HG02938 (cell line): ENCODE measurements at regions not wholly inside any gene's neighbourhood (a gene's known extent, or its start where the extent isn't known, plus 50 kb on each side); places are given as distances from the start of the nearest gene placed in this dataset.

Experiments used
- ATAC-seq: cut with Tn5 transposase; IDR thresholded peaks from one replicate; pipeline ENCODE4 v1.9.1; 2021; ENCODE audit warnings: mild to moderate bottlenecking, moderate library complexity; ENCODE audit not compliant: unreplicated experiment

DNA sequence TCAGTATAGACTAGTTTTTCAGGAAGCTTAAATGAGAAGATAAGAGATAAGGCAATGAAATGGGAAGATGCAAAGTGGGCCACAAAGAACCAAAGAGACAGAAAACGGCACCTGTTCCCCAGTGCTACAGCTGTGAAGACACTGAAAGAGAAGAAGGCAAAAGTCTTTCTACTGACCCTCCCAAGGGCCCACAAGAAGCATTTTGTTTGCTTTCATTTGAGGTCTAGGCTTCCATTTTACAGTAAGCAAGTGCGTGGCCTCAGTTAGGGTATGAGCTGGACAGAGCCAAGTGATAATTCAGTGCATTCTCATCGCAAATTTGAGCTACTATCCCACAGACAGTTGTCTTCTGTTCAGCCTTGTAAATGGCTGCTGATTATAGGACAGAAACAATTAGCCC is 53.4 kb upstream of the STK17B start:
- ATAC-seq: no peak

- no peak for ATAC-seq
Measured at GRCh38 chr2:196225213-196225612, 53.8 kb upstream of the STK17B start.

- no peak for ATAC-seq
Measured at GRCh38 chr2:196226058-196226706, 54.8 kb upstream of the STK17B start.

GRCh38 chr2:196226707-196227065 is 55.3 kb upstream of the STK17B start:
- no peak for ATAC-seq

DNA sequence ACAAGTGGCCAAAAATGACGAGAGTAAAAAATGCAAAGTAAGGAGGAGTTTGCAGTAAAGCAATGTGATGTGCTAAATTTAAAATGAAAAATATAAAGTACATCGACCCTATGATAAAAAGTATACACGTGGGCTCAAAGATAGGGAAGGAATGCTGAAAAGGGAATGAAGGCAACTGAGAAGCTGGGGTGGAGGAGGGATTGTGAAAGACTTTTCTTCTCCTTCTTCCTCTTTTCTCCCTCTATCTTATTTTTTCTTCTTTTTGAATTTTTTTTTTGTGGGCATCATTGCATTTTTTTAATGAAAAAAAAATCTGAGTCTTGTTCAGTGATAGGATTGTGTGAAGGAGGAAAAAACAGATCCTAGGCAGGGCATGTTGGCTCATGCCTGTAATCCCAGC is 57.6 kb upstream of the STK17B start:
- no peak for ATAC-seq

GRCh38 chr2:196230061-196230854 is 58.9 kb upstream of the STK17B start:
- ATAC-seq: no peak

DNA sequence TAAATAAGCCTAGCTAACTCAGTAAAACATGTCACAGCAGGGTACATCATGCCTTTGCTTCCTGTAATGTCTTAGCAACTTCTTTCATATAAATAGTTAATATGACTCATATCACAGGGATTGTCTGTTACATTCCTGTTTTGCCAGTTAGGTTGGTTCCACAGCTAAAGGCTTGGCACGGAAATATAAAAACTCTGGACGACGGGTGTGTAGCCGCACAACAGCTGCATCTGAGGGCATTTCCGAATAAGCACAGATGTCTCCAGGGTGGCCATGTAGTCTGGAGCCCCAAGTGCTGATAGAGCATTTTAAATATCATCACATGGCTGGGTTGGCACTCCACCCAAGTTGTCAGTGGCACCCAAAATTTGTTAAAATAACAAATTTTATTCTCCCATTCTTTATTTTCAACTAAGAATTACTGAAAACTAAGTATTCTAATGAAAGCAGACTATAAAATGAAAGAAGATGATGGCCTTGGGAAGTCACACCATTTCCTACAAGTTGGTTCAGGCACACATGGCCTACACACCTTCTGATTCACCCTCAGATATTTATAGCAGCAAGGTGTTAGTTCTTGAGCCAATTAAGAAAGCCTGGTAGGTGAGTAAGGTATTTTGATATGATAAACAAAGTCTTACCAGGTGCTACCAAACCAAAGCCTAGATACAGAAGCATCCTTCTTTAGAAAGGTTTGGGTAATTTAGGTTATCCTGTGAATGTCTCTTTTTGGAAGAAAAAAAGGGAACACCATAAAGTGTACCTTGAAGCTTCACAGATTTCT is 61.8 kb upstream of the STK17B start:
- peak; percentile 20 for ATAC-seq

DNA sequence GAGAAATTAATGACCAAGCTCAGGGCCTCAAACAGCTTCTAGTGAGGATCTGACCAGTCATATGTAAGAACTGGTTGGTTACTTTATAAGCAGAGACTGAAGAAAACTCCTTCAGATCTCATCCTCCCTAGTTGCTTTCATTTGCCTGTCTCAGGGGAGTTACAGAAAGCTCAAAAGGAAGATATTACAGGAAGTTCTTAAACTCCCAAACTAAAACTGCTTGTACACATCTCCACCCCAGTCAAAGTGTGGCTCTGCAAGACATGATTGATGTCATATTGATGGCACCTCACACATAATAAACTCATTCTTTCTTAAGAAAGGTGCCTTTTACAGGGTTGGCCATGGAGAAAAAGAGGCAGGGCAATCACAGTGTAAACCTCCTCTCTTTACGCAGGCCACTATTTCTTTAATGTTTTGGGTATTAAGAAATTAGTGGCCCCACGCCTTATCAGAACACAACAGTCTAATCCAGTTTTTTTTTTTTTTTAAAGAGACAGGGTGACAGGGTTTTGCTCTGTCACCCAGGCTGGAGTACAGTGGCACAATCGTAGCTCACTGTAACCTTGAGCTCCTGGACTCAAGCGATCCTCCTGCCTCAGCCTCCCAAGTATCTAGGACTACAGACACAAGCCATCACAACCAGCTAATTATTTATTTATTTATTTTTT is 62.6 kb upstream of the STK17B start:
- ATAC-seq: peak; percentile 86

DNA sequence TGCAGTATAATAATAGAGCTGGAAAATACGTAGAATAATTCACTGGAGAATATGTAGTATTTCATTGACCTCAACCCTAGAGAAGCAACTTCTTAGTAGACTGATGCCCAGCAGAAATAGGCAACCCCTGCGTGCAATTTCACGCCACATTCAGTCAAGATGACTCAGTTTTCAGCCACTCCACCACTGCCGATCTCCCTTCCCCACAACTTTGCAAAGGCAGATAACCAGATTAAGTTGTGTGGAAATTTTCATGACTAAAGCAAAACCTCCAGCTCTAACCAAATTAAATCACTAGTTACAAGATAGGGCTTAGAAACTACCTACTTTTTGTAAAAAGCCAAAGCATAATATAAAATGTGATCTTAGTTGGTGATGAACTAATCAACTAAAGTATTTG is 63.3 kb upstream of the STK17B start:
- ATAC-seq: peak; percentile 32

GRCh38 chr2:196238836-196239380 is 67.5 kb upstream of the STK17B start:
- ATAC-seq: no peak

DNA sequence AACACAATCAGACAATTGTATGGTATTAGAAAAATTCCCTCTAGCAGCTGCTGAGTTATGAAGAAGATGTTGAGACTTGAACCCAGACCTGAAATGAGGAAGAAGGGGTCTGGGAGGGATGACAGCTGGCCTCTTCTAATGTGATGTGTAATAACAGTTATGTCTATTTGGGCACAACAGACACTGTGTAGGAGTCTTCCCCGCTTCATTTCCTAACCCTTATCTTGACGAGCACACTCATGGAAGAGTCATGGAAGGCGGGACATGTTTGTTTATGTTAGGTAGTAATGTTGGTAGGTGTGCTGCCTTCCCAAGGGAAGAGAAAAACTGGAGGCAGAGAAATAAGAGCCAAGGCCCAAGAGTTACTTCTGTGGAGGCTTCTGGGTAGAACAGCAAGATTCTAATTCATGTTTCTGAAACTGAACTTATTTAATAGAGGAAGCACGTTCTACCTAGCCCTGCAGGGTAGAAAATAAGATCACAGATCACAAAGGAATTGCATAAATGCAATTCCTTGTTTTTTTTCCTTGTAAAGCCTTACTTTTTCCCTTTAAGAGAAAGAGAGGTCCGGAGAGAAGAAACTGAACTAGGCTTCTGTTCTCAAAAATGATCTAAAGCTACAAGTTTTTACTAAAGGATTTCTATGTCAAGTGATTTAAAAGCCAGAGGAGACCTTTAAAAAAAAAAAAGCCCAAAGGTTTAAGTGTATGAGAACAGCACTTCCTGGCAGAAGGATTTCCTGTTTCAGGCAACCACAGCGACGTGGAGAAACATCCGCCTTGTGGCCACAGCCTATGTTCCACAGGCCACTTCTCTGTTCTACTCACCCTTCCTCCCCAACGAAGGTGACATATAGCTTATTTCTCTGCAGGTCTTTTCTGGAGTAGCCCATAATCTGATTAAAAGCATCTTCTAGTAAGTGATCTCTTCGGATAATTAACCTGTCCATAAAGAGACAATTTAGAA is 68.5 kb upstream of the STK17B start:
- peak; percentile 64 for ATAC-seq

DNA sequence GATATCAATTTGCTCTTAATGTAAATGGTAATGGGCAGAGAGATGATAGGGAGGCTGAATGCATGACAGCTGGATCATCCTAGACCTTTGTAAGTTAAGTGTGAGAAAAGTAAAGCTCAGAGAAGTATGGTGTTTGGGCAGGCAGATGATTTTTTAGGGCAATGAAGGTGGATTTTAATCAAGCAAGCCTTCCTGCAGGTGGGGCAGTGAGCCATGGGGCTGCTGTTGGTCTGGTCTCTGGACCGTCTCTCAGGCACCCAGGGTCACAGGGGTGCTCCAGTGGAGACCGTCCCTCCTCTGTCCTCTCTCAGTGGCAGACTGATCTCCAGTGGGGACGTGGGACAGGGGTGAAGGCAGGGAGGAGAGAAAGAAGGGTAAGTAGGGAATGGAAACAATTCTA is 69.8 kb upstream of the STK17B start:
- no peak for ATAC-seq

GRCh38 chr2:196242131-196242620 is 70.8 kb upstream of the STK17B start:
- ATAC-seq: peak; percentile 88

- ATAC-seq: no peak
Measured at GRCh38 chr2:196244516-196244915, 73.1 kb upstream of the STK17B start.

GRCh38 chr2:196244966-196245365 is 73.6 kb upstream of the STK17B start:
- ATAC-seq: no peak

GRCh38 chr2:196245378-196246140 is 74.2 kb upstream of the STK17B start:
- no peak for ATAC-seq

- no peak for ATAC-seq
Measured at GRCh38 chr2:196247114-196247975, 76.0 kb upstream of the STK17B start.

GRCh38 chr2:196247976-196248280 is 76.5 kb upstream of the STK17B start:
- ATAC-seq: no peak
